ENCODE measurements at regions not wholly inside any gene's neighbourhood (a gene's known extent, or its start where the extent isn't known, plus 50 kb on each side); places are given as distances from the start of the nearest gene placed in this dataset.
"Not testable (repeated sequence)": the region's sequence is repeated elsewhere in the genome, so short reads cannot be mapped to it uniquely, and the experiment has no call there.

GRCh38 chr3:177852001-177852807 lies 654.9 kb upstream of the TBL1XR1 start:
- no peak for DNase-seq (ENCODE audit: low read depth)

- no peak for DNase-seq (ENCODE audit: low read depth)
Measured at GRCh38 chr3:177855021-177855420, 657.7 kb upstream of the TBL1XR1 start.

- DNase-seq (ENCODE audit: low read depth): no peak
Measured at GRCh38 chr3:177860184-177860583, 662.9 kb upstream of the TBL1XR1 start.

GRCh38 chr3:177862962-177863491 lies 665.7 kb upstream of the TBL1XR1 start:
- DNase-seq (ENCODE audit: low read depth): no peak

- not testable (repeated sequence) for DNase-seq (ENCODE audit: low read depth)
Measured at GRCh38 chr3:177871267-177871666, 665.0 kb upstream of the KCNMB2 start.

- no peak for DNase-seq (ENCODE audit: low read depth)
Measured at GRCh38 chr3:177878192-177878591, 658.0 kb upstream of the KCNMB2 start.

- no peak for DNase-seq (ENCODE audit: low read depth)
Measured at GRCh38 chr3:177878957-177879356, 657.3 kb upstream of the KCNMB2 start.

GRCh38 chr3:177881351-177881750 lies 654.9 kb upstream of the KCNMB2 start:
- DNase-seq (ENCODE audit: low read depth): no peak

GRCh38 chr3:177882124-177882648 lies 654.0 kb upstream of the KCNMB2 start:
- DNase-seq (ENCODE audit: low read depth): no peak

- no peak for DNase-seq (ENCODE audit: low read depth)
Measured at GRCh38 chr3:177883091-177883490, 653.1 kb upstream of the KCNMB2 start.

GRCh38 chr3:177883957-177884356 lies 652.3 kb upstream of the KCNMB2 start:
- no peak for DNase-seq (ENCODE audit: low read depth)

GRCh38 chr3:177885063-177885462 lies 651.2 kb upstream of the KCNMB2 start:
- DNase-seq (ENCODE audit: low read depth): no peak

GRCh38 chr3:177886501-177886900 lies 649.7 kb upstream of the KCNMB2 start:
- DNase-seq (ENCODE audit: low read depth): no peak

- no peak for DNase-seq (ENCODE audit: low read depth)
Measured at GRCh38 chr3:177887475-177887874, 648.8 kb upstream of the KCNMB2 start.

GRCh38 chr3:177889161-177889560 lies 647.1 kb upstream of the KCNMB2 start:
- no peak for DNase-seq (ENCODE audit: low read depth)

- no peak for DNase-seq (ENCODE audit: low read depth)
Measured at GRCh38 chr3:177889652-177890358, 646.4 kb upstream of the KCNMB2 start.

GRCh38 chr3:177890359-177890683 lies 645.9 kb upstream of the KCNMB2 start:
- DNase-seq (ENCODE audit: low read depth): no peak

GRCh38 chr3:177891569-177891968 lies 644.7 kb upstream of the KCNMB2 start:
- DNase-seq (ENCODE audit: low read depth): not testable (repeated sequence)

GRCh38 chr3:177893331-177893730 lies 642.9 kb upstream of the KCNMB2 start:
- DNase-seq (ENCODE audit: low read depth): no peak

GRCh38 chr3:177894081-177894728 lies 642.0 kb upstream of the KCNMB2 start:
- DNase-seq (ENCODE audit: low read depth): no peak

GRCh38 chr3:177898185-177898584 lies 638.1 kb upstream of the KCNMB2 start:
- DNase-seq (ENCODE audit: low read depth): no peak

GRCh38 chr3:177899275-177900067 lies 636.8 kb upstream of the KCNMB2 start:
- no peak for DNase-seq (ENCODE audit: low read depth)
